Breast epithelium (tissue), 4 donors: ENCODE measurements at regions not wholly inside any gene's neighbourhood (a gene's known extent, or its start where the extent isn't known, plus 50 kb on each side); places are given as distances from the start of the nearest gene placed in this dataset.

ENCODE experiments used
- DNase-seq, 2 donors: peaks; one replicate each; pipeline ENCODE4 v3.0.0-alpha.2; 2019; ENCODE audit warnings: low spot score in 2 of 2
- H3K27ac ChIP-seq, 2 donors: fragments of 200-600 bp; sonication (generic) in 1 of 2; one replicate each; pipeline ENCODE4 v1.5.1; 2016 to 2019; ENCODE audit warnings: mild to moderate bottlenecking in 1 of 2
- H3K27me3 ChIP-seq, 2 donors: fragments of 200-600 bp; sonication (generic) in 1 of 2; one replicate each; pipeline versions ENCODE4 v1.5.1 to v1.6.0; 2017 to 2019; ENCODE audit warnings: control low read depth in 1 of 2, mild to moderate bottlenecking in 1 of 2
- H3K36me3 ChIP-seq: fragments of 200-600 bp; one replicate; pipeline ENCODE4 v1.5.1; 2019
- H3K4me1 ChIP-seq, 2 donors: fragments of 200-600 bp; sonication (generic); one replicate each; pipeline ENCODE4 v1.5.1; 2016 to 2019; ENCODE audit warnings: control low read depth in 1 of 2
- H3K4me3 ChIP-seq, 3 donors: fragments of 200-600 bp; sonication (generic); 1 replicate in 2 of 3; 2 replicates in 1 of 3; pipeline ENCODE4 v1.5.1; 2016 to 2019; ENCODE audit warnings: mild to moderate bottlenecking in 3 of 3, moderate library complexity in 2 of 3
- H3K9me3 ChIP-seq, 2 donors: fragments of 200-600 bp; sonication (generic) in 1 of 2; one replicate each; pipeline ENCODE4 v1.5.1; 2016 to 2019; ENCODE audit warnings: control low read depth in 1 of 2
- POLR2A ChIP-seq: fragments of 450-650 bp; IDR thresholded peaks from one replicate; pipeline ENCODE4 v1.6.1; 2016; ENCODE audit warnings: antibody characterized with exemption, mild to moderate bottlenecking, moderate library complexity
- POLR2AphosphoS5 ChIP-seq, 3 donors: sonication (generic); formaldehyde crosslinking; IDR thresholded peaks; one replicate each; pipeline ENCODE4 v1.6.1; 2017; ENCODE audit warnings: antibody characterized with exemption in 3 of 3
- intact Hi-C: fragments of 100-400 bp; cut with DNase I; formaldehyde crosslinking; loops from one replicate; pipeline ENCODE4 v1.15.1; 2023; ENCODE audit warnings: low total_unique reads
- TF ChIP-seq, protein P1 (sequence below), 3 donors: fragments of 450-650 bp; IDR thresholded peaks; one replicate each; pipeline ENCODE4 v1.5.1; 2016 to 2017; ENCODE audit warnings: antibody characterized with exemption in 3 of 3, mild to moderate bottlenecking in 3 of 3, moderate library complexity in 3 of 3

DNA sequence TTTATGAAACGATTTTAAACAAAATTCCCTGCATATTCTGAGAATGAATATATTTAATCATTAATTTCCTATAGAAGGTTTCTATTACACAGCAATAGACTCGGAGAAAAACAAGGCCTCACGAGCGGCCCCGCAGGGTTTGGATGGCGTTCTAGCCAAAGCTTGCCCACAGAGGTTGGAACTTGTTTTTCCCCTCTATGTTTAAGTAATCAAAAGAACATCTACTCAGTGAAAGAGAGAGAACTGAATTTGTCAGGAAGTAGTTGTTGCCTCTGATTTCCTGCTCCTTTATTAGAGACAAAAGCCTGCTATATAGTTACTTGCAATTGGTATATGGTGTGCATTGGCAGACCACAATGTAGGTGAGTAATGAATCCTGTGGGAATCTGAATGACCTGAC lies 82.1 kb upstream of the HEY2 start:
- Histone ChIP-seq H3K36me3 (no peaks in the 10 kb centered on the region), H3K27ac (no peak overlapping the region), H3K4me1 (no peaks in the 10 kb centered on the region), H3K9me3 (no peaks in the 10 kb centered on the region), H3K27me3 (no peaks in the 10 kb centered on the region), H3K4me3 (no peak overlapping the region)
- intact Hi-C loops, result no loop called here
- no peak for TF ChIP-seq POLR2AphosphoS5 (IDR thresholded peaks at IDR 0.05)
- TF ChIP-seq POLR2A, result no peak
- TF ChIP-seq, protein P1, sequence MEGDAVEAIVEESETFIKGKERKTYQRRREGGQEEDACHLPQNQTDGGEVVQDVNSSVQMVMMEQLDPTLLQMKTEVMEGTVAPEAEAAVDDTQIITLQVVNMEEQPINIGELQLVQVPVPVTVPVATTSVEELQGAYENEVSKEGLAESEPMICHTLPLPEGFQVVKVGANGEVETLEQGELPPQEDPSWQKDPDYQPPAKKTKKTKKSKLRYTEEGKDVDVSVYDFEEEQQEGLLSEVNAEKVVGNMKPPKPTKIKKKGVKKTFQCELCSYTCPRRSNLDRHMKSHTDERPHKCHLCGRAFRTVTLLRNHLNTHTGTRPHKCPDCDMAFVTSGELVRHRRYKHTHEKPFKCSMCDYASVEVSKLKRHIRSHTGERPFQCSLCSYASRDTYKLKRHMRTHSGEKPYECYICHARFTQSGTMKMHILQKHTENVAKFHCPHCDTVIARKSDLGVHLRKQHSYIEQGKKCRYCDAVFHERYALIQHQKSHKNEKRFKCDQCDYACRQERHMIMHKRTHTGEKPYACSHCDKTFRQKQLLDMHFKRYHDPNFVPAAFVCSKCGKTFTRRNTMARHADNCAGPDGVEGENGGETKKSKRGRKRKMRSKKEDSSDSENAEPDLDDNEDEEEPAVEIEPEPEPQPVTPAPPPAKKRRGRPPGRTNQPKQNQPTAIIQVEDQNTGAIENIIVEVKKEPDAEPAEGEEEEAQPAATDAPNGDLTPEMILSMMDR (IDR thresholded peaks at IDR 0.05), result no peak
- DNase-seq, result no peak

DNA sequence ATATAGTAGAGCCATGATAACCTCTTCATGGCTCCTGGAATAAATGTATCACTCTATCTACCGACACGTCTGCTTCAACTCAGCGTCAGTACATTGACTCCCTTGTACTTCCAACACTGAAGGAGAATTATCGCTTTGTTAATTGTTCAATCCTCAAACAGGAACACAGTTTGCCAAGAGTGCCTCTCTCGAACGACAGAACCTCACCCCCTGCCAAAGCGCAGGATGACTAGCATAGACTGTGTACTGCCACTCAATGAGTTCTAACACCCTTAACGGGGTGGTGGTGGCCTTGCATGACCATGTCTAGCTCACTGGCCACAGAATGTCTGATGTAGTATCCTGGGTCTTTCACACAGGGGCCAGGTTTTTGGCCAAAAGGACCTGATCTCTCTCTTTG lies 81.4 kb upstream of the HEY2 start:
- intact Hi-C loops, result no loop called here
- no peak overlapping the region for H3K4me3 ChIP-seq
- no peaks in the 10 kb centered on the region for H3K36me3 ChIP-seq
- H3K4me1 ChIP-seq, result no peaks in the 10 kb centered on the region
- no peak overlapping the region for H3K27ac ChIP-seq
- TF ChIP-seq, protein P1 (IDR thresholded peaks at IDR 0.05), result no peak
- no peak for TF ChIP-seq POLR2AphosphoS5 (IDR thresholded peaks at IDR 0.05)
- no peak for TF ChIP-seq POLR2A
- H3K9me3 ChIP-seq, result no peaks in the 10 kb centered on the region
- H3K27me3 ChIP-seq, result no peaks in the 10 kb centered on the region
- no peak for DNase-seq

DNA sequence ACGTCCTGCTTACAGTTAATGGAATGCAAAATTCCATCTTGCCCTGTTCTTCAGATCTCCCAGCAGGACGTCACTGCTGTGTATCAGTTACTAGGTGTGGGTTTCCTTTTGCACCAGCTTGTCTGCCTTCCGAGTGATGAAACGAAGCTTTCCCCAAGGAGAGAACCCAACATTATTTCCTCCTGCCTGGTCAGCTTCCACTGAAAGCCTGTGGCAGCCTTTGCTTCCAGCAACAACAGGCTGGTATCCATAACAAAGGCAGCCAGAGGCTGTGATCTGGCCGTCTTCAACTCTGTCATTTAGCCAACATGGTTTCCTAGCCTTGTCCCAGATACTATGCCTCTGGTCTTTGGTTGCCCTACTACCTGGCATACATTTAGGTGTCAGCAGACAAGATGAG lies 78.9 kb upstream of the HEY2 start:
- Histone ChIP-seq H3K9me3 (no peaks in the 10 kb centered on the region), H3K36me3 (no peaks in the 10 kb centered on the region), H3K27me3 (no peaks in the 10 kb centered on the region), H3K4me3 (no peak overlapping the region), H3K27ac (no peak overlapping the region), H3K4me1 (no peaks in the 10 kb centered on the region)
- intact Hi-C loops, result no loop called here
- DNase-seq, result peak in 1 of 2 donors; percentile 44
- TF ChIP-seq POLR2AphosphoS5 (IDR thresholded peaks at IDR 0.05) (no peak), POLR2A (no peak)
- TF ChIP-seq, protein P1 (IDR thresholded peaks at IDR 0.05), result no peak

DNA sequence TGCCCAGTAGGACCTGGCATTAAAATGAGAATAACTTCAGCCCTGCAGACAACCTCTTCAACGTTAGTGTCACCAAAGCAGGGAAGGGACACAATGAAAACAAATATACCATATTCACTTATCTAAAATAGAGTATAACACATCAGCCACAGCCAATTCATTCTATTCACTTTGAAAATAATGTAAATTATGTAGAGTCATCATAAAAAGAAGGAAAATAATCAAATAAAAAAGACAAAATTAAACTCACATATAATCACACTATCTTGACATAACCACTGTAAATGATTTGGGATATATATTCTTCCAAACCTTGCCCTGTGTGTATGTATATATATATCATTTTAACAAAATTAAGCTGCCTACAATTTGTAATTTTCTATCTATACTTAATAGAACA lies 78.1 kb upstream of the HEY2 start:
- no peaks in the 10 kb centered on the region for H3K27me3 ChIP-seq
- no peaks in the 10 kb centered on the region for H3K36me3 ChIP-seq
- H3K27ac ChIP-seq, result no peak overlapping the region
- H3K4me1 ChIP-seq, result no peaks in the 10 kb centered on the region
- intact Hi-C loops, result no loop called here
- DNase-seq, result no peak
- no peaks in the 10 kb centered on the region for H3K9me3 ChIP-seq
- TF ChIP-seq, protein P1 (IDR thresholded peaks at IDR 0.05), result no peak
- no peak for TF ChIP-seq POLR2A
- TF ChIP-seq POLR2AphosphoS5 (IDR thresholded peaks at IDR 0.05), result no peak
- H3K4me3 ChIP-seq, result no peak overlapping the region

DNA sequence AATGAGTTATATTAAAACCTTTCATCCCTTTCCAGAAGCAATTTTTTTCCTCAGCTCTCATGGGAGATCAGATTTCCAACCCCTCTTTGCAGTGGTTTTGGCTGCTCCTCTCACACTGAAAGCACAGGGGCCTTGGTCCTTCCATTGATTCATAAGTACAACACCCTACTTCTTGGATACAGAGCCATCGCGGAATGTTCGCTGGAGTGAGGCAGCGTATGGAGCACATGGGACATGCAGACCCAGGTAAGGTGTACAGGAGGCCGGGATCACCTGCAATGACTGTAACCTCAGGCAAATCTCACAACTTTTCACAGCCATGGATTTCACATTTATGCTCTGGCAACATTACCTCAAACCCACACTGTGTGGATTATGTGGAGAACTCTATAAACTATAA lies 75.2 kb upstream of the HEY2 start:
- DNase-seq, result no peak
- H3K4me1 ChIP-seq, result no peaks in the 10 kb centered on the region
- intact Hi-C loops, result no loop called here
- no peak overlapping the region for H3K4me3 ChIP-seq
- H3K36me3 ChIP-seq, result no peaks in the 10 kb centered on the region
- no peak overlapping the region for H3K27ac ChIP-seq
- H3K9me3 ChIP-seq, result no peaks in the 10 kb centered on the region
- TF ChIP-seq POLR2AphosphoS5 (IDR thresholded peaks at IDR 0.05), result no peak
- TF ChIP-seq POLR2A, result no peak
- TF ChIP-seq, protein P1 (IDR thresholded peaks at IDR 0.05), result no peak
- no peaks in the 10 kb centered on the region for H3K27me3 ChIP-seq
